Activated CD8-positive, alpha-beta T cell treated with anti-CD3 and anti-CD28 coated beads for 36 hours (primary cell): ENCODE measurements at regions not wholly inside any gene's neighbourhood (a gene's known extent, or its start where the extent isn't known, plus 50 kb on each side); places are given as distances from the start of the nearest gene placed in this dataset.
"Not testable (repeated sequence)": the region's sequence is repeated elsewhere in the genome, so short reads cannot be mapped to it uniquely, and the experiment has no call there.

Experiments used
- ATAC-seq: fragments of 200-7000 bp; cut with Tn5 transposase; one replicate; pipeline ENCODE4 v1.10.0; 2021; ENCODE audit warnings: mild to moderate bottlenecking, moderate library complexity
- CTCF ChIA-PET: fragments of 350-600 bp; sonication (Branson Sonifier 250); formaldehyde crosslinking; loops from one replicate; lab custom pipeline; 2021; ENCODE audit warnings: antibody characterized with exemption; lab: Charles Lee
- POLR2A ChIA-PET: fragments of 350-600 bp; sonication (Branson Sonifier 250); formaldehyde crosslinking; loops from one replicate; lab custom pipeline; 2021; ENCODE audit warnings: antibody characterized with exemption; lab: Charles Lee
- DNase-seq: peaks from one replicate; pipeline ENCODE4 v3.0.0-alpha.2; 2020
- H3K27ac Mint-ChIP-seq: one replicate; pipeline ENCODE4 v1.8.0; 2021; ENCODE audit warnings: mild to moderate bottlenecking, mixed read lengths
- H3K27me3 Mint-ChIP-seq: one replicate; pipeline ENCODE4 v1.8.0; 2021; ENCODE audit warnings: mixed read lengths
- H3K36me3 Mint-ChIP-seq: one replicate; pipeline ENCODE4 v1.8.0; 2021; ENCODE audit warnings: low read depth, mixed read lengths
- H3K4me1 Mint-ChIP-seq: one replicate; pipeline ENCODE4 v1.8.0; 2021; ENCODE audit warnings: low read depth, mixed read lengths
- H3K4me3 Mint-ChIP-seq: one replicate; pipeline ENCODE4 v1.8.0; 2021; ENCODE audit warnings: mild to moderate bottlenecking, moderate library complexity, mixed read lengths
- H3K9me3 Mint-ChIP-seq: one replicate; pipeline ENCODE4 v1.8.0; 2021; ENCODE audit warnings: mixed read lengths
- CTCF ChIP-seq: fragments of 200-600 bp; IDR thresholded peaks from one replicate; pipeline ENCODE4 v1.8.0; 2022; ENCODE audit warnings: antibody characterized with exemption, mild to moderate bottlenecking
- intact Hi-C: fragments of 100-400 bp; cut with micrococcal nuclease; formaldehyde crosslinking; loops from one replicate; pipeline ENCODE4 v1.10.0; 2022

DNA sequence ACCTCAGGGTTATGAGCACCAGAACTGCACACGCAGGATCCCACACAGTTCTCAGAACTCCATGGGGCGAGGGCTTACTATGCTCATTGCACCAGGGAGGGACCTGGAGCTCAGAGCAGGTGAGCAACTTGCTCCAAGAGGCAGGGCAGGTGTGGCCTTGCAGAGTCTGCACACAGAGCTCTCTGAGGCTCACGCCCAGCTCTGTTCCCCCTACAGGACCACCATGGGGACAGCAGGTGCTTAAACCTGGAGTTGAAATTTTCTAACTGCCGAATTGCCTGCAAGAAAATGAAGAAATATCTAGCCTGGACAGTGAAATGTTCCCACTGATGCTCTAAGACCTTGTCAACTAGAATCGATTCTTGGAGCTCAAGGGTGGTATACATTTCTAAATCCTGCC is 49.9 kb upstream of the MSMB start:
- CTCF ChIA-PET, H3K4me3 Mint-ChIP-seq, H3K9me3 Mint-ChIP-seq, H3K4me1 Mint-ChIP-seq, H3K36me3 Mint-ChIP-seq, H3K27me3 Mint-ChIP-seq: not testable (repeated sequence)
- ATAC-seq (peak; percentile 25), DNase-seq (peak; percentile 45)
- intact Hi-C loops: loop anchor here (10.0 kb wide), 1 partner anchor 61 kb away; the partner anchor contains the start of gene NCOA4
- POLR2A ChIA-PET: interaction anchor here (1.2 kb wide), 1 partner anchor 173 kb away, joined by 5 read pairs; no protein-coding TSS in a partner anchor
- H3K27ac Mint-ChIP-seq: peak overlapping the region; percentile 91

DNA sequence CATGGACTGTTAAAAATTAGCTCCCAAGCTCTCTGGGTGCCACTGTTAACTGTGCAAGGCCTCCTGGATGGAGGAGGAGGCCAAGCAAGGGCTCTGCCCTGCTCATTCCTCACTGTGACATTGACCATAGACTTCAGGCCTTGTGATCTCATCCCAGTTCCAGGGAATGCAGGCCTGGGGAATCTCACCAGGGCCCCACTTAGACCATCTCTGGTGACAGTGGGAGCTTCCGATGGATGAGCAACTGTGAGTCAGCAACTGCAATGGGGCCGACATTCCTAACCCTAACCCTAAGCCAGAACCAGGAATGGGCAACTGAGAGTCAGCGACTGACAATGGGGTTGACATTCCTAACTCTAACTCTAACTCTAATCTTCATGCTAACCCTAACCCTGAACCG is 50.4 kb upstream of the MSMB start:
- ChIA-PET POLR2A (interaction anchor here (1.2 kb wide), 1 partner anchor 173 kb away, joined by 5 read pairs; no protein-coding TSS in a partner anchor), CTCF (no interaction called here)
- ATAC-seq (no peak), DNase-seq (no peak)
- TF ChIP-seq CTCF: no peak
- Mint-ChIP-seq H3K4me3 (no peak overlapping the region), H3K4me1 (no peaks in the 10 kb centered on the region), H3K9me3 (peaks cover 4% of the 10 kb centered on the region), H3K27ac (peak overlapping the region; percentile 91), H3K36me3 (peaks cover 2% of the 10 kb centered on the region), H3K27me3 (no peaks in the 10 kb centered on the region)
- intact Hi-C loops: loop anchor here (10.0 kb wide), 1 partner anchor 62 kb away; the partner anchor contains the start of gene NCOA4

GRCh38 chr10:46096909-46097575 is 51.0 kb upstream of the MSMB start:
- Mint-ChIP-seq H3K27me3 (no peaks in the 10 kb centered on the region), H3K36me3 (peaks cover 2% of the 10 kb centered on the region), H3K4me3 (peak overlapping the region; percentile 5), H3K9me3 (peaks cover 4% of the 10 kb centered on the region), H3K4me1 (no peaks in the 10 kb centered on the region), H3K27ac (peak overlapping the region; percentile 91)
- no peak for TF ChIP-seq CTCF
- DNase-seq (peak; percentile 37), ATAC-seq (peak; percentile 31)
- CTCF ChIA-PET: interaction anchor here (0.6 kb wide), 1 partner anchor 59 kb away, joined by 3 read pairs; no protein-coding TSS in a partner anchor
- POLR2A ChIA-PET: interaction anchor here (0.7 kb wide), 1 partner anchor 177 kb away, joined by 3 read pairs; no protein-coding TSS in a partner anchor
- intact Hi-C loops: loop anchor here (10.0 kb wide), 1 partner anchor 62 kb away; the partner anchor contains the start of gene NCOA4

- peak overlapping the region; percentile 91 for H3K27ac Mint-ChIP-seq
- no peak overlapping the region for H3K4me3 Mint-ChIP-seq
- H3K36me3 Mint-ChIP-seq: peaks cover 2% of the 10 kb centered on the region
- CTCF ChIA-PET: interaction anchor here (0.6 kb wide), 1 partner anchor 60 kb away, joined by 3 read pairs; no protein-coding TSS in a partner anchor
- no peak for TF ChIP-seq CTCF
- POLR2A ChIA-PET: interaction anchor here (0.7 kb wide), 1 partner anchor 176 kb away, joined by 3 read pairs; no protein-coding TSS in a partner anchor
- intact Hi-C loops: loop anchor here (10.0 kb wide), 1 partner anchor 63 kb away; the partner anchor contains the start of gene NCOA4
- H3K9me3 Mint-ChIP-seq: peaks cover 4% of the 10 kb centered on the region
- DNase-seq: no peak
- H3K27me3 Mint-ChIP-seq: no peaks in the 10 kb centered on the region
- no peaks in the 10 kb centered on the region for H3K4me1 Mint-ChIP-seq
- no peak for ATAC-seq
Observed at GRCh38 chr10:46097576-46098317, 51.7 kb upstream of the MSMB start.

- Mint-ChIP-seq H3K4me3 (no peak overlapping the region), H3K4me1 (no peaks in the 10 kb centered on the region), H3K9me3 (peaks cover 4% of the 10 kb centered on the region), H3K27me3 (no peaks in the 10 kb centered on the region), H3K27ac (no peak overlapping the region), H3K36me3 (peaks cover 2% of the 10 kb centered on the region)
- TF ChIP-seq CTCF: no peak
- ATAC-seq: no peak
- ChIA-PET CTCF (no interaction called here), POLR2A (no interaction called here)
- no peak for DNase-seq
- intact Hi-C loops: loop anchor here (10.0 kb wide), 1 partner anchor 64 kb away; the partner anchor contains the start of gene NCOA4
Observed at GRCh38 chr10:46098386-46098785, 52.3 kb upstream of the MSMB start.

DNA sequence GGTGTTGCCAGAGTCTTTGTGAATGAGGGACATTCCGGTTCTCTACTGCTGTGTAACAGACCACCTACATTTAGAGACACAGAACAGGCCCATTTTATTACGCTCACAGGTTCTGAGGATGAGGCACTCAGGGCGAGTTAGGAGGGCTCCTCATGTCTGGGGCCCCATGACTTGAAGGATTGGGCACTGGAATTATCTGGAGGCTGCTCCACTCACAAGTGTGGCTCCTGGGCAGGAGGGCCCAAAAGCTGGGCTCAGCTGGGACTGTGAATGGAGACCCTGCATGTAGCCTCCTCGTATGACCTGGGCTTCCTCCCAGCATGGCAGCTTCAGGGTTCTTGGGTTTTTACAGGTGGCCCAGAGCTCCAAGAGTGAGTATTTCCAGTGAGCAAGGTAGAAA is 52.9 kb upstream of the MSMB start:
- ATAC-seq, DNase-seq, H3K9me3 Mint-ChIP-seq, H3K4me3 Mint-ChIP-seq, H3K27me3 Mint-ChIP-seq, CTCF ChIA-PET, H3K27ac Mint-ChIP-seq, H3K4me1 Mint-ChIP-seq, H3K36me3 Mint-ChIP-seq, POLR2A ChIA-PET: not testable (repeated sequence)
- intact Hi-C loops: loop anchor here (10.0 kb wide), 1 partner anchor 64 kb away; the partner anchor contains the start of gene NCOA4
